Vagina (tissue), 2 donors: ENCODE measurements at regions not wholly inside any gene's neighbourhood (a gene's known extent, or its start where the extent isn't known, plus 50 kb on each side); places are given as distances from the start of the nearest gene placed in this dataset.

Experiments used
- POLR2A ChIP-seq, 2 donors: fragments of 450-650 bp; IDR thresholded peaks; one replicate each; pipeline ENCODE4 v1.6.1; 2017; ENCODE audit warnings: antibody characterized with exemption in 2 of 2, mild to moderate bottlenecking in 2 of 2, moderate library complexity in 2 of 2
- TF ChIP-seq, protein P1 (sequence below), 3 experiments: fragments of 450-650 bp in 2 of 3; fragments of 200-600 bp in 1 of 3; sonication (generic) in 1 of 3; IDR thresholded peaks; one replicate each; pipeline ENCODE4 v1.5.1; 2017 to 2019; ENCODE audit warnings: antibody characterized with exemption in 3 of 3, mild to moderate bottlenecking in 2 of 3, moderate library complexity in 2 of 3

DNA sequence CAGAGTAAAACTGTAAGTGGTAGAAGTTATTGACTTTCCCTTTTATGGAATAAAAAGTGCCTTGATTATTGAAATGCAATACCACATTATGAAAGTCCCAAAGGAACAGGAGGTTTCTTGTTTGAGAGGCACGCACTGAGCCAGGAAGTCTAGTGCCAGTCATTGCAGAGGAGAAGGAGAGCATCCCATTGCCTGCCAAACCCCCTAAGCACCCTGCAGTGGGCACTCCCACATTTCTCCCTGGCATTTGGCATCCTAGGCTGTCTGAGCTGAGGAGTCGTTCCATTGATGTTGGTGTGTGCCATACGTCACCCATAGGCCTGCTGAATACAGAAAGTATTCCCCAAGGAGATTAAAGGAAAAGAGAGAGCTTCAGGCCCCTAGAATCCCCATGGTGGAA, 85.7 kb upstream of the MBNL2 start:
- no peak for TF ChIP-seq POLR2A (IDR thresholded peaks at IDR 0.05)
- TF ChIP-seq, protein P1, sequence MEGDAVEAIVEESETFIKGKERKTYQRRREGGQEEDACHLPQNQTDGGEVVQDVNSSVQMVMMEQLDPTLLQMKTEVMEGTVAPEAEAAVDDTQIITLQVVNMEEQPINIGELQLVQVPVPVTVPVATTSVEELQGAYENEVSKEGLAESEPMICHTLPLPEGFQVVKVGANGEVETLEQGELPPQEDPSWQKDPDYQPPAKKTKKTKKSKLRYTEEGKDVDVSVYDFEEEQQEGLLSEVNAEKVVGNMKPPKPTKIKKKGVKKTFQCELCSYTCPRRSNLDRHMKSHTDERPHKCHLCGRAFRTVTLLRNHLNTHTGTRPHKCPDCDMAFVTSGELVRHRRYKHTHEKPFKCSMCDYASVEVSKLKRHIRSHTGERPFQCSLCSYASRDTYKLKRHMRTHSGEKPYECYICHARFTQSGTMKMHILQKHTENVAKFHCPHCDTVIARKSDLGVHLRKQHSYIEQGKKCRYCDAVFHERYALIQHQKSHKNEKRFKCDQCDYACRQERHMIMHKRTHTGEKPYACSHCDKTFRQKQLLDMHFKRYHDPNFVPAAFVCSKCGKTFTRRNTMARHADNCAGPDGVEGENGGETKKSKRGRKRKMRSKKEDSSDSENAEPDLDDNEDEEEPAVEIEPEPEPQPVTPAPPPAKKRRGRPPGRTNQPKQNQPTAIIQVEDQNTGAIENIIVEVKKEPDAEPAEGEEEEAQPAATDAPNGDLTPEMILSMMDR (IDR thresholded peaks at IDR 0.05), result no peak
